ENCODE measurements at regions not wholly inside any gene's neighbourhood (a gene's known extent, or its start where the extent isn't known, plus 50 kb on each side); places are given as distances from the start of the nearest gene placed in this dataset.

DNA sequence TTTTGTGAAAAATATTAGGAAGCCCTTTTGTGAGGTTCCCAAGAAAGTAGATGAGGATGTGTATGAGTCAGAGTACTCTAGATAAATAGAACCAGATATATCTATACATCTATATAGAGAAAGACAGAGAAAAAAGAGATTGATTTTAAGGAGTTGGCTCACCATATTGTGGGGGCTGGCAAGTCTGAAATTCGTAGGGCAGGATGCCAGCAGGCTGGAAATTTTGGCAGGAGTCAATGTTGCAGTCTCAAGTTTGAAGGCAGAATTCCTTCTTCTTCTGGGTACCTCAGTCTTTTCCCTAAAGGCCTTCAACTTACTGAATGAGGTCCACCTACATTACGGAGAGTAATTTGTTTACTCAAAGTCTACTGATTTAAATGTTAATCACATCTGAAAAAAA is 65.3 kb upstream of the SAMD3 start:
- H3K4me3 ChIP-seq (ENCODE audit: low read length), result no peak overlapping the region
- no peak overlapping the region for H3K9ac ChIP-seq (ENCODE audit: extremely low read depth, low read length, poor library complexity, severe bottlenecking)
- WGBS, 2 experiments (ENCODE audit: insufficient coverage in 1 of 2, insufficient read length in 1 of 2), result 72% methylated on average over 2 of the region's 2 CpGs; no CpG with 5 or more reads in 1 of the 2 experiments
- no peak for DNase-seq
- Mint-ChIP-seq H3K27ac (no peak overlapping the region), H3K4me3 (no peak overlapping the region), H3K36me3 (ENCODE audit: low read depth) (no peaks in the 10 kb centered on the region), H3K9me3 (no peaks in the 10 kb centered on the region), H3K27me3 (ENCODE audit: insufficient read depth) (no peaks in the 10 kb centered on the region), H3K4me1 (peaks cover 1% of the 10 kb centered on the region)
- no peaks in the 10 kb centered on the region for H3K27me3 ChIP-seq (ENCODE audit: control insufficient read depth, insufficient read depth, low read length, poor library complexity, severe bottlenecking)
- TF ChIP-seq CTCF (conservative IDR thresholded peaks at IDR 0.05), result no peak
- no peaks in the 10 kb centered on the region for H3K4me1 ChIP-seq (ENCODE audit: control insufficient read depth, insufficient read depth, low read length)
- no peak overlapping the region for H3K27ac ChIP-seq (ENCODE audit: low read depth, low read length)
- no peaks in the 10 kb centered on the region for H3K36me3 ChIP-seq (ENCODE audit: control insufficient read depth, insufficient read depth, low read length)
- no peaks in the 10 kb centered on the region for H3K9me3 ChIP-seq (ENCODE audit: control insufficient read depth, low read length)

DNA sequence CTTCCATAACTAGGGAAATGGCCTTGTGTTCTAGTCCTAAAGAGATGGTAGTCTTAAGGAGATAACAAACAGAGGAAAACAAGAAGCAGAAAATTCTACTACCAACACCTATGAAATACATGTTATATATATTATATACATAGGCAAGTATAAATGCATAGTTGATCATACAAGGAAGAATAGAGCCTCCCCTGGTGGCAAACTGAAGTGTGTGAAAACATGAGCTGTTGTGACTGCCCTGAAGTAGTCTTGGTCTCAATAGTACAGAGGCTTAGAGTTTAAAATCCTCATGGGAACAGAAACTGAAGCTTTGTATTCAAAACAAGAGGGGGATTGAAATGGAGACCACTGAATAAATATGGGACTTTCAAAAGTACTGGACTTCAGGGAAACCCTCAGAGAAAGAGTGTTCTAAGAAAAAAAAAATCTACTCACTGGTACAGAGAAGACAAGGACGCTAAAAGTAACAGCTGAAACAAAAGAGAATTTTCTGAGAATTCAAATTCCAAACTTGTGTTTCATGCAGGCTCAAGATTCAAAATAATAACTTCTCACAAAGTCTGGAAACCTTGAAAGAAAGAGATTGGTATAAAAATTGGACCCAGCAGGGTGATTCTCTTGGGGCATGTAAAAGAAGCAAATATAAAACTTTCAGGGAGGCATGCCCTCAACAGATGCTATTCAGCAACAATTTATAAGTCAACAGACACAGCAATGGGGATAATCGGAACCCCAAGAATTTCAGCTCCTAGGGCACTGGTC is 59.7 kb upstream of the SAMD3 start:
- 92 to 100% methylated on average over 1 to 2 of the region's 2 CpGs for WGBS, 2 experiments (ENCODE audit: insufficient coverage in 1 of 2, insufficient read length in 1 of 2)
- Mint-ChIP-seq H3K4me1 (peaks cover 5% of the 10 kb centered on the region), H3K27me3 (ENCODE audit: insufficient read depth) (no peaks in the 10 kb centered on the region), H3K4me3 (no peak overlapping the region), H3K27ac (no peak overlapping the region), H3K9me3 (peaks cover 12% of the 10 kb centered on the region), H3K36me3 (ENCODE audit: low read depth) (peaks cover 3% of the 10 kb centered on the region)
- Histone ChIP-seq H3K9me3 (ENCODE audit: control insufficient read depth, low read length) (peaks cover under 1% of the 10 kb centered on the region), H3K27me3 (ENCODE audit: control insufficient read depth, insufficient read depth, low read length, poor library complexity, severe bottlenecking) (no peaks in the 10 kb centered on the region), H3K4me1 (ENCODE audit: control insufficient read depth, insufficient read depth, low read length) (no peaks in the 10 kb centered on the region), H3K27ac (ENCODE audit: low read depth, low read length) (no peak overlapping the region), H3K36me3 (ENCODE audit: control insufficient read depth, insufficient read depth, low read length) (no peaks in the 10 kb centered on the region), H3K9ac (ENCODE audit: extremely low read depth, low read length, poor library complexity, severe bottlenecking) (no peak overlapping the region), H3K4me3 (ENCODE audit: low read length) (no peak overlapping the region)
- TF ChIP-seq CTCF (conservative IDR thresholded peaks at IDR 0.05), result peak; percentile 74
- no peak for DNase-seq

- Histone ChIP-seq H3K27me3 (ENCODE audit: control insufficient read depth, insufficient read depth, low read length, poor library complexity, severe bottlenecking) (no peaks in the 10 kb centered on the region), H3K9ac (ENCODE audit: extremely low read depth, low read length, poor library complexity, severe bottlenecking) (no peak overlapping the region), H3K36me3 (ENCODE audit: control insufficient read depth, insufficient read depth, low read length) (no peaks in the 10 kb centered on the region), H3K4me3 (ENCODE audit: low read length) (no peak overlapping the region), H3K27ac (ENCODE audit: low read depth, low read length) (no peak overlapping the region), H3K9me3 (ENCODE audit: control insufficient read depth, low read length) (peaks cover 53% of the 10 kb centered on the region), H3K4me1 (ENCODE audit: control insufficient read depth, insufficient read depth, low read length) (no peaks in the 10 kb centered on the region)
- Mint-ChIP-seq H3K4me3 (no peak overlapping the region), H3K36me3 (ENCODE audit: low read depth) (peaks cover 8% of the 10 kb centered on the region), H3K9me3 (peaks cover 60% of the 10 kb centered on the region), H3K27me3 (ENCODE audit: insufficient read depth) (no peaks in the 10 kb centered on the region), H3K4me1 (no peaks in the 10 kb centered on the region), H3K27ac (no peak overlapping the region)
- TF ChIP-seq CTCF (conservative IDR thresholded peaks at IDR 0.05), result no peak
- no peak for DNase-seq
- WGBS, 2 experiments (ENCODE audit: insufficient coverage in 1 of 2, insufficient read length in 1 of 2), result 83% methylated on average over 1 of the region's 1 CpG; no CpG with 5 or more reads in 1 of the 2 experiments
Observed at GRCh38 chr6:130276507-130276906, 53.8 kb upstream of the SAMD3 start.
